HG02623 (cell line): ENCODE measurements at regions not wholly inside any gene's neighbourhood (a gene's known extent, or its start where the extent isn't known, plus 50 kb on each side); places are given as distances from the start of the nearest gene placed in this dataset.
"Not testable (repeated sequence)": the region's sequence is repeated elsewhere in the genome, so short reads cannot be mapped to it uniquely, and the experiment has no call there.

Source experiments
- ATAC-seq: cut with Tn5 transposase; IDR thresholded peaks from one replicate; pipeline ENCODE4 v1.9.1; 2021; ENCODE audit warnings: moderate library complexity; ENCODE audit not compliant: unreplicated experiment

GRCh38 chr1:5603353-5604104, 388.7 kb downstream of the NPHP4 start:
- ATAC-seq = no peak

DNA sequence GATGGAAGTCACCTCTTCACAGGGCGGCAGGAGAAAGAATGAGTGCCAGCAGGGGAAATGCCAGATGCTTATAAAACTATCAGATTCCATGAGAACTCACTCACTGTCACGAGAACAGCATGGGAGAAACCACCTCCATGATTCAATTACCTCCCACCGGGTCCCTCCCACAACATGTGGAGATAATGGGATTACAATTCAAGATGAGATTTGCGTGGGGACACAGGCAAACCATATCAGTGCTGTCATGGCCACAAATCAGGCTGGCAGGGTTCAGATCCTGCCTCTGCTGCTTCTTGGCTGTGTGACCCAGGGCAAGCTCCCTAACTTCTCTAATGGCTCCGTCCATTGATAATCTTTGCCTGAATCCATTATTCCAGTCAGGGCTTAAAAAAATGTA, 389.5 kb downstream of the NPHP4 start:
- ATAC-seq = not testable (repeated sequence)

- ATAC-seq = no peak
Measured at GRCh38 chr1:5601516-5601915, 390.7 kb downstream of the NPHP4 start.

DNA sequence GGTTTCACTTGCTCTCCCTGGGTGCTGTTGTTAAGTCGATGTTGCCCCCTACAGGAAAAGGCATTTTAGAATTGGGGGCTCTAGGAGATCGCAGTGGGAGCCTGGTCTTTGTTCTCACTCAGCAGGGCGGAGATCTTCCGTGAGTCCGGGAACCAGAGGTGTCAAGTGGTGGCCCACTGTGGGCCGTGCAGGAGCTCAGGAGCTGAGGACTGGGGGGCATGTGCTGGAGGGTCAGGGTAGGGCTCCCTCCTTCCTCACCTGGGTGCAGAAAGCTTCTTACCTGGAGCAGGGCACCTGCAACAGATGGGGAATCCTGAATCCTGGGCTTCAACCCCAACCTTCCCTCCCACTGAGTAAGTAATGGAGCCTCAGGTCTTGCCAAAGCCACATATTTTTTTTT, 392.7 kb downstream of the NPHP4 start:
- ATAC-seq = no peak

GRCh38 chr1:5598824-5599395, 393.3 kb downstream of the NPHP4 start:
- ATAC-seq = no peak

- no peak for ATAC-seq
Measured at GRCh38 chr1:5597991-5598823, 394.0 kb downstream of the NPHP4 start.

DNA sequence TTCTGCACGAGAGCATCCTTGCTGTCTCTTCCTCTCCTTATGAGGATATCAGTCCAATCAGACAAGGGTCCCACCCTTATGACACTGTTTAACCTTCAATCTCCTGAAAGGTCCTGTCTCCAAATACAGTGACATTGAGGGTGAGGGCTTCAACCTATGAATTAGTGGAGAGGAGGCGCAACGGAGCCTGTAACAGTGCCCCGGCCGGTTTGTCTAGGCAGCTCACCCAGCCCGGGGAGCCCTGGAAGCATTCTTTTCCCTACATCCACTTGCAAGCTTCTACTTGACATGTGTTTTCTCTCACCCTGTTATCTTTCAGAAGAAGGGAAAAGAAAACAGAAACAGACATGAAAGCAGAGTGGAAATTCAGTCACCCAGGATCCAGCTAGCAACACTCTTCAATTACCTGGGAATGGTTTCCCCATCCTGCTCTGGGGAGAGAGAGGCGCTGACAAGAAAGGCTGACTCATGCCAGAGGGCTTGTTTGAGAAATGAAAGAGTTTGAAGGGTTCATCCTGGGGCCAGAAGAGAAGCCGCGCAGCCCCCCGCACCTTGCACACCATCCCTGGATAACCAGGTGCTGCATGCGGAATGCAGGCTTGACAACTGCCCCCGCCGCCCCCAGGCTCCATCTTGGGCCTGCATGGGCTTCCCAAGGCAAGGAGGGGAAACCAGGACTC, 394.9 kb downstream of the NPHP4 start:
- ATAC-seq = no peak

GRCh38 chr1:5596651-5597050, 395.6 kb downstream of the NPHP4 start:
- no peak for ATAC-seq

DNA sequence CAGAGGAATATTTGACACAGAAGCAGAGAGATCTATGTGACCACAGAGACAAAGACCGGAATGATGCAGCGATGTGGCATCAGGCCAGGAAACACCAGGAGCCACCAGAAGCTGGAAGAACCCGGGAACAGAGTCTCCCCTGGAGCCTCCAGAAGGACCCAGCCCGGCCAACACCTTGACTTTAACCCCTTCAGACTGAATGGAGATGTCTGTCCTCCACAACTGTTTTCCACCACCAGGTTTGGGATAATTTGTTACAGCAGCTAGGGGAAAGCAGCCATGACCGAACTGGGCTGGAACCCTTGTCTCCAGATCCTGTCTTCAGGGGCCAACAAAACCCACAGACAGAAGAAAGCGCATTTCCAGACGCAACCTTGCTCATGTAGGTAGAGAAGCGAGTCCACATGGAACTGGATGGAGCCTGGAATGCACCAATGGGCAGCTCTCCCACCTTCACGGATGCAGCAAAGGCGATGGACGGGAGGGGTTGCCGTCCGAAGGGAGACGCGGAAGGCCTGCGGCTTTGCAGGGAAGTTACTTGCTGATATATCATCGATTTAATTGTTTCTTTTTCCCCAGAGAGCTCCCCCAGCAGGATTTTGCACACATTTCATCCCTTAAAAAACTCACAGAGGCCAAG, 396.6 kb downstream of the NPHP4 start:
- no peak for ATAC-seq

DNA sequence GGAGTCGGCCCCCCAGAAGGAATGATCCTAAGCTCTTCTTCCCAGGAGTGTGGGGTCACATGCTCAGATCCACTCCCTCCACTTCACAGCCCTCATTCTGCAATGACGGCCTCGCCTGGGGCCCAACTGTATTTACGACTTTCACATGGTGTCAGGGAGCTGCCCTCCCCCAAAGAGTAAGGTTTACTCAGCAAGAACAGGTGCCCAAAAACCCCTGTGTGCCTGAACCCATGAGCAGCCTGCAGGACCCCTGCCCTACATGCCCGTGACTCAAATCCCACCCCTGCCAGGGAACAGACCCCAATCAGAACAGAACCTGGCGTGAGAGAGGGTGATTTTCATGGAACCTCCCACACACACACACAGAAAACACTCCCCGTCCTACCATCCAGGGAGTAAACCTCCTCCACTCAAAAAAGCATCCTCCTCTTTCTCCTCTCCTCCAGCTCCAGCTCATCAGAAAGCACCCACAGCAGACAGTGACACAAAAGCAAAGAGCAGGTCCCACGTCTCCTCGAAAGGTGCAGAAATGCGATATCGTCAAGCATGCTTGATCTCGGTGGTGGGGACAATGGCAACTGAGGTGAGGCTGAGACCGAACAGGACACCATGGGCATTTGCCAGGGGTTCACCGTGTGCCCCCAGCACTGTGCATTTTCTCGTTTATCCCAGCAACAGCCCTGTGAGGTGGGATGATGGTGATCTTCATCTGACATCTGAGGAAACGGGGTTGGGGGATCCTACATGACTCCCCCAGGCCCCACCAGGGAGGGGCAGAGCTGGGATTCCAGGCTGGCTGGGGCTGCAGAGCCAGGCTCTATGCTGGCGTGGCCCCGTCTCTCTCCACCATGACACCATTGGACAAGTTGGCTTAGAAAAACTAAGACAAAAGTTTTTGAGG, 397.9 kb downstream of the NPHP4 start:
- ATAC-seq = no peak

DNA sequence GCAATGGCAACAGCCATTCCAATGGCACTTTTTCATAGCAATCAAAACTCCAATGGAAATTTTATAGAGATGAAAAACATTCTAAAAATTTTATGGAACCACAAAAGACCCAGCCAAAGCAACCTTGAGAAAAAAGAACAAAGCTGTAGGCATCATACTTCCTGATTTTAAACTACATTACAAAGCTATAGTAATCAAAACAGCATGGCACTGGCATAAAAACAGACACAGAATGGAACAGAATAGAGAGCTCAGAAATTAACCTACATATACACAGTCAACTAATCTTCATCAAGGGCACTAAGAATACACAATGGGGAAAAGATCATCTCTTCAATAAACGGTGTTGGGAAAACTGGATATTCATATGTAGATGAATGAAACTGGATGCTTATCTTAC, 401.5 kb downstream of the NPHP4 start:
- ATAC-seq = no peak

DNA sequence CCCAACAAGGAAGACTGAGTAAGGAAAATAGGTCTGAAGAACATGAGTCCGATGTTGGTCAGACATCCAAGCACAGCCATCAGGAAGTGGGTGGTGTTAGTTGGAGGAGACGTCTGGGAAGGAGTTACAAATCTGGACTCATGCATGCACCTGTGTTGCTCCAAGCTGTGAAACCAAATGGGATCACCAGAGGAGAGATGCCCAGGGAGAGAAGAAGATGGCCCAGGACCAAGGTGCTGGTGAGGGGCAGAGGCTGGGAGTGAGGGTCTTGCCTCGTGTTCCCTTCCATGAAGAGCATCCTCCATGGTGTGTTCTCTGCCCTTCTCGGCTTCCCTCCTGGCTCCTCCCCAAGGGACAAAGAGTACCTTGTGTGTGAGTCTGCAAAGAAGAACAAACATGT, 405.6 kb downstream of the NPHP4 start:
- ATAC-seq = no peak

DNA sequence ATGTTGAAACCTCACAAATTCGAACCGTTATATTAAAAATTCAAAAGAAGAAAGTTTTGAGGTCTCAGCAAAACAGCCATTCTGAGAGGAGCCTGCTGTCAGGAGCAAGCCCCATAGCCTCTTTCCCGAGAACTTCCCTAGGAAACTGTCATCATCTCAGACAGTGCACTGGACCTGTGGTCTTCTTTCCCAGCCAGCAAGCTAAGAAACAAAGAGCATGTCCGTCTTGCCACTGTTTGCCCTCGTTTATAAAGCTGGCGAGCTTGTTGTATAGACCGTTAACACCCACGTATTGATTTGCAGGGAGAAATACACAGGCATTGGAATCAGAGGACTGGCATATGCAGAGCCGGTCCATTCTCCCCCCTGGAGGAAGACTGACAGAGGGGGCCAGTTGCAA, 407.0 kb downstream of the NPHP4 start:
- no peak for ATAC-seq

GRCh38 chr1:5580926-5581325, 411.3 kb downstream of the NPHP4 start:
- no peak for ATAC-seq

- ATAC-seq = no peak
Measured at GRCh38 chr1:5579966-5580365, 412.3 kb downstream of the NPHP4 start.

- ATAC-seq = no peak
Measured at GRCh38 chr1:5578690-5579089, 413.5 kb downstream of the NPHP4 start.

DNA sequence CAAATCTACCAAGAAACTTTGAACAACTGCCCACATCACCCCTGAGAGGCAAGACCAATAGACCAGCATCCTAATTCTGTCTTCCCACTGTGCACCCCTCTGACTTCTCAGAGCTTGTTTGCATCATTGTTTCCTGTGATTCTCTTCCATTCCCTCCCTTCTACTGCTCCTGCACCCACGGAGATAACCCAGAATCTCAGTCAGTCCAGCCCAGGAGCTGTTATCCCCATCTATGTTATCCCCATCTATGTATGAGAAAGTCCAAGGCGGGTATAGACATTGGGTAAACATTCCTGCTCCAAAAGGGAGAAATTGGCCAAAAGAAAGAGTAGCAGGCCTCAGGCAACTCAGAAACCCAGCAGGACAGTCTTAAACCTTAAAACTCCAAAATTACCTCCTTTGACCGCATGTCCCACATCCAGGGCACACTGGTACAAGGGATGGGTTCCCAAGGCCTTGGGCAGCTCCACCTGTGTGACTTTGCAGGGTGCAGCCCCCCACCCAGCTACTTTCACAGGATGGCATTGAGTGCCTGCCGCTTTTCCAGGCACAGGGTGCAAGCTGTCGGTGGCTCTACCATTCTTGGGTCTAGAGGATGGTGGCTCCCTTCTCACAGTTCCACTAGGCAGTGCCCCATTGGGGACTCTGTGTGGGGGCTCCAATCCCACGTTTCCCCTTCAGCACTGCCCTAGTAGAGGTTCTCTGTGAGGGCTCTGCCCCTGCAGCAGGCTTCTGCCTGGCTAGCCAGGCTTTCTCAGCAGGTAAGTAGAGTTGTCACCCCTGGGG, 414.8 kb downstream of the NPHP4 start:
- no peak for ATAC-seq

DNA sequence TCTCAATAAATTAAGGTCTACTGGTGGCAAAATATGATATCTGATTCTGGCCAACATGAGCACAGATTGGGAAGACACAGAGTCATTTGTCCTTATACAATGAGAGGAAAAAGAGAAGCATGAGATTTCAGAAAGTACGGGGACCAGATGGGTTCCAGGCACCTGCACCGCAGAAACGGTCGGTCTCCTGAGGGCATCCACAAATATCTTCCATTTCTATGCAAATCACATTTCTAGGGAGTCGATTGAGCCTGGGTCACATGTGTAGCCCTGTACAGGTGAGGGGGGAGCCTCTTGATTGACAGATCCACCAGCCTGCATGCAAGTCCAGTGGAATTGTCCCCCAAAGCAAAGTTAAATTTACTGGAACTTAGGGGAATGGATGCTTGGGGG, 415.6 kb downstream of the NPHP4 start:
- ATAC-seq = no peak

GRCh38 chr1:5576011-5576672, 416.1 kb downstream of the NPHP4 start:
- ATAC-seq = no peak
